ENCODE measurements at regions not wholly inside any gene's neighbourhood (a gene's known extent, or its start where the extent isn't known, plus 50 kb on each side); places are given as distances from the start of the nearest gene placed in this dataset.

GRCh38 chr13:81320516-81320915 is 979.6 kb upstream of the SPRY2 start:
- no peak for DNase-seq (ENCODE audit: low read depth in 1 of 2, low spot score in 1 of 2)
- no peak overlapping the region for H3K4me3 ChIP-seq (replicated peaks; ENCODE audit: insufficient read depth, low read length)
- H3K27ac ChIP-seq (replicated peaks) = no peak overlapping the region
- H3K27me3 ChIP-seq (ENCODE audit: insufficient read depth, poor library complexity, severe bottlenecking) = no peaks in the 10 kb centered on the region
- TF ChIP-seq CTCF (IDR thresholded peaks at IDR 0.05; ENCODE audit: insufficient read depth, low read length) = no peak
- TF ChIP-seq SPI1 (IDR thresholded peaks at IDR 0.05; ENCODE audit: borderline replicate concordance, low read depth) = no peak
- no peak for TF ChIP-seq REST (IDR thresholded peaks at IDR 0.05; ENCODE audit: insufficient replicate concordance, low read depth)
- TF ChIP-seq POLR2AphosphoS5 (IDR thresholded peaks at IDR 0.05; ENCODE audit: low read depth) = no peak
- no peak for TF ChIP-seq GABPA (IDR thresholded peaks at IDR 0.05; ENCODE audit: low read depth)

GRCh38 chr13:81319351-81319750 is 978.4 kb upstream of the SPRY2 start:
- Histone ChIP-seq H3K27me3 (ENCODE audit: insufficient read depth, poor library complexity, severe bottlenecking) (no peaks in the 10 kb centered on the region), H3K27ac (replicated peaks) (no peak overlapping the region), H3K4me3 (replicated peaks; ENCODE audit: insufficient read depth, low read length) (no peak overlapping the region)
- DNase-seq (ENCODE audit: low read depth in 1 of 2, low spot score in 1 of 2) = no peak
- TF ChIP-seq GABPA (IDR thresholded peaks at IDR 0.05; ENCODE audit: low read depth) (no peak), POLR2AphosphoS5 (IDR thresholded peaks at IDR 0.05; ENCODE audit: low read depth) (no peak), CTCF (IDR thresholded peaks at IDR 0.05; ENCODE audit: insufficient read depth, low read length) (no peak), SPI1 (IDR thresholded peaks at IDR 0.05; ENCODE audit: borderline replicate concordance, low read depth) (no peak), REST (IDR thresholded peaks at IDR 0.05; ENCODE audit: insufficient replicate concordance, low read depth) (no peak)

- no peak overlapping the region for H3K4me3 ChIP-seq (replicated peaks; ENCODE audit: insufficient read depth, low read length)
- no peaks in the 10 kb centered on the region for H3K27me3 ChIP-seq (ENCODE audit: insufficient read depth, poor library complexity, severe bottlenecking)
- H3K27ac ChIP-seq (replicated peaks) = peak overlapping the region; percentile 44
- peak; percentile 1 to 62 for DNase-seq (ENCODE audit: low read depth in 1 of 2, low spot score in 1 of 2)
- TF ChIP-seq GABPA (IDR thresholded peaks at IDR 0.05; ENCODE audit: low read depth) (no peak), CTCF (IDR thresholded peaks at IDR 0.05; ENCODE audit: insufficient read depth, low read length) (no peak), REST (IDR thresholded peaks at IDR 0.05; ENCODE audit: insufficient replicate concordance, low read depth) (no peak), SPI1 (IDR thresholded peaks at IDR 0.05; ENCODE audit: borderline replicate concordance, low read depth) (peak; percentile 52; the same call in 1 of the 2 replicates), POLR2AphosphoS5 (IDR thresholded peaks at IDR 0.05; ENCODE audit: low read depth) (no peak)
These were observed 977.5 kb upstream of the SPRY2 start for GRCh38 chr13:81318231-81319019.

Data from HL-60 (cell line).